K562 (cell line): ENCODE measurements at regions not wholly inside any gene's neighbourhood (a gene's known extent, or its start where the extent isn't known, plus 50 kb on each side); places are given as distances from the start of the nearest gene placed in this dataset.

Experiments
- ATAC-seq: fragments of 200-7000 bp; cut with Tn5 transposase; 3 replicates; pipeline ENCODE4 v1.9.1; 2020; ENCODE audit warnings: moderate library complexity
- BruUV-seq: library from RNA; stranded (reverse); fragments of 400-500 nt; replicated peaks from 2 replicates; lab custom pipeline; 2021; lab: Mats Ljungman, UMichigan
- CTCF ChIA-PET: fragments of 300-600 bp; formaldehyde crosslinking; extraction: SDS; loops from one replicate; lab custom pipeline; 2021; ENCODE audit warnings: low intra/inter-chr PET ratio; lab: Yijun Ruan, JAX
- POLR2A ChIA-PET: fragments of 300-600, 350-650 bp; sonication (Branson Sonifier 250); formaldehyde crosslinking; extraction: SDS; loops from one replicate; lab custom pipeline; 2021; ENCODE audit warnings: antibody characterized with exemption, inconsistent platforms; lab: Yijun Ruan, JAX
- DNase-seq, 4 experiments: peaks; one replicate each; pipeline versions ENCODE4 v3.0.0 to v3.0.0-alpha.2; 2011 to 2018; ENCODE audit warnings: low spot score in 3 of 4, mixed read lengths in 3 of 4; ENCODE audit errors: extremely low read depth in 1 of 4
- FAIRE-seq: peaks from 2 replicates; lab custom pipeline; 2011; peaks lifted over from hg19 to GRCh38; lab: Jason Lieb, UNC
- H2AFZ ChIP-seq: 2 replicates; pipeline ENCODE4 v1.6.0; 2011; ENCODE audit warnings: low read depth, low read length, control low read depth, inconsistent platforms
- H3K27ac ChIP-seq: fragments of 200-600 bp; 3 replicates; pipeline ENCODE4 v1.8.0; 2011; ENCODE audit warnings: low read depth, mild to moderate bottlenecking, control low read depth, inconsistent platforms, low read length, moderate library complexity, mixed read lengths; ENCODE audit errors: extremely low read depth
- H3K27me3 ChIP-seq, 2 experiments: fragments of 300-600 bp in 1 of 2; 2 replicates in 1 of 2; 3 replicates in 1 of 2; pipeline versions ENCODE4 v1.6.0 to v1.8.0; 2011; ENCODE audit warnings: inconsistent platforms in 2 of 2, low read length in 2 of 2, mild to moderate bottlenecking in 1 of 2, mixed read lengths in 1 of 2, moderate library complexity in 1 of 2; ENCODE audit not compliant: control insufficient read depth in 2 of 2, insufficient read depth in 2 of 2
- H3K36me3 ChIP-seq: fragments of 300-600 bp; 3 replicates; pipeline ENCODE4 v1.8.0; 2011; ENCODE audit warnings: mild to moderate bottlenecking, low read length, inconsistent platforms; ENCODE audit not compliant: control insufficient read depth, insufficient read depth
- H3K4me1 ChIP-seq, 2 experiments: fragments of 200-600 bp in 1 of 2; replicated peaks in 1 of 2; 2 replicates in 1 of 2; 3 replicates in 1 of 2; pipeline versions ENCODE4 v1.5.1 to v1.8.0; 2011; ENCODE audit warnings: inconsistent platforms in 2 of 2, low read length in 2 of 2, mild to moderate bottlenecking in 1 of 2, mixed read lengths in 1 of 2, moderate library complexity in 1 of 2; ENCODE audit not compliant: control insufficient read depth in 2 of 2, insufficient read depth in 2 of 2
- H3K4me2 ChIP-seq: 2 replicates; pipeline ENCODE4 v1.6.1; 2011; ENCODE audit warnings: low read length, control low read depth, inconsistent platforms, mixed read lengths; ENCODE audit not compliant: insufficient read depth
- H3K4me3 ChIP-seq: fragments of 200-600 bp; sonication (generic), shearing (Covaris generic); 2 replicates; pipeline ENCODE4 v1.5.1; 2016; ENCODE audit warnings: control low read depth, inconsistent platforms
- H3K79me2 ChIP-seq: fragments of 200-600 bp; 3 replicates; pipeline ENCODE4 v1.8.0; 2011; ENCODE audit warnings: low read length, inconsistent platforms; ENCODE audit not compliant: control insufficient read depth, insufficient read depth
- H3K9ac ChIP-seq, 2 experiments: 2 replicates each; pipeline versions ENCODE4 v1.6.0 to v1.6.1; 2011; ENCODE audit warnings: low read depth in 2 of 2, low read length in 2 of 2, control low read depth in 1 of 2, inconsistent platforms in 1 of 2, mild to moderate bottlenecking in 1 of 2, mixed read lengths in 1 of 2; ENCODE audit not compliant: insufficient read depth in 1 of 2
- H3K9me1 ChIP-seq: one replicate; pipeline ENCODE4 v1.6.0; 2011; ENCODE audit warnings: inconsistent platforms, mild to moderate bottlenecking, low read length, moderate library complexity; ENCODE audit not compliant: control insufficient read depth, insufficient read depth
- H3K9me3 ChIP-seq: replicated peaks from 2 replicates; pipeline ENCODE4 v1.5.1; 2011; ENCODE audit warnings: low read depth, low read length, inconsistent platforms; ENCODE audit not compliant: control insufficient read depth, insufficient read depth
- H4K20me1 ChIP-seq: replicated peaks from 2 replicates; pipeline ENCODE4 v1.6.1; 2011; ENCODE audit warnings: low read length, inconsistent platforms, mixed read lengths; ENCODE audit not compliant: control insufficient read depth, insufficient read depth
- CCAR2 ChIP-seq: fragments of 200-400 bp; formaldehyde crosslinking; IDR thresholded peaks from 2 replicates; pipeline ENCODE4 v1.6.1; 2017; ENCODE audit warnings: mild to moderate bottlenecking, low read depth, low read length
- CSDE1 ChIP-seq, 2 experiments: fragments of 450-650 bp; IDR thresholded peaks; 2 replicates each; pipeline ENCODE4 v1.6.1; 2016; ENCODE audit warnings: mild to moderate bottlenecking in 1 of 2
- ETV1 ChIP-seq: fragments of 450-650 bp; conservative IDR thresholded peaks from 2 replicates; pipeline ENCODE4 v1.6.1; 2016; ENCODE audit warnings: missing genetic modification characterization, control low read depth, low read depth, missing compliant biosample characterization
- FIP1L1 ChIP-seq: fragments of 200-400 bp; formaldehyde crosslinking; IDR thresholded peaks from 2 replicates; pipeline ENCODE4 v1.6.1; 2018; ENCODE audit warnings: mild to moderate bottlenecking, low read depth, low read length; ENCODE audit not compliant: poor library complexity, severe bottlenecking
- MITF ChIP-seq: IDR thresholded peaks from 2 replicates; pipeline ENCODE4 v1.6.1; 2014; ENCODE audit warnings: antibody characterized with exemption
- NFIX ChIP-seq: fragments of 250-450 bp; sonication (Bioruptor Pico); IDR thresholded peaks from 2 replicates; pipeline ENCODE4 v1.4.0; 2020; ENCODE audit warnings: low read depth, mild to moderate bottlenecking, moderate library complexity
- PML ChIP-seq: IDR thresholded peaks from 2 replicates; pipeline ENCODE4 v1.6.1; 2012; ENCODE audit warnings: low read length, inconsistent platforms
- XRCC5 ChIP-seq: fragments of 200-400 bp; formaldehyde crosslinking; IDR thresholded peaks from 2 replicates; pipeline ENCODE4 v1.6.1; 2017; ENCODE audit warnings: low read depth, mild to moderate bottlenecking, low read length
- ZNF232 ChIP-seq: sonication (generic); formaldehyde crosslinking; IDR thresholded peaks from 2 replicates; pipeline ENCODE4 v1.8.0; 2022; ENCODE audit warnings: mild to moderate bottlenecking, missing genetic modification reagents
- ZNF609 ChIP-seq: sonication (generic); formaldehyde crosslinking; IDR thresholded peaks from 2 replicates; pipeline ENCODE4 v1.8.1; 2023; ENCODE audit warnings: missing genetic modification reagents, mild to moderate bottlenecking, borderline replicate concordance
- ZNF77 ChIP-seq: fragments of 250-450 bp; sonication (Bioruptor Pico); IDR thresholded peaks from 2 replicates; pipeline ENCODE4 v1.5.0; 2020
- WGBS: fragments of 100-300 bp; shearing (Covaris generic); methylation state at CpG from one replicate; pipeline ENCODE4 v1.1.6; 2016; ENCODE audit warnings: low coverage, mixed read lengths; ENCODE audit not compliant: insufficient coverage; ENCODE audit errors: missing lambda C conversion rate; 5-methylcytosine and 5-hydroxymethylcytosine counted together
- in situ Hi-C: fragments of 300-500 bp; cut with MboI; formaldehyde crosslinking; loops from 4 replicates; pipeline ENCODE4 v1.15.0; 2018; ENCODE audit warnings: inconsistent platforms, mixed read lengths
- intact Hi-C: fragments of 100-400 bp; cut with micrococcal nuclease; formaldehyde crosslinking; loops from 2 replicates; pipeline ENCODE4 v1.14.2; 2022
- TF ChIP-seq, protein P1 (sequence below): IDR thresholded peaks from 3 replicates; pipeline ENCODE4 v1.6.1; 2011; ENCODE audit warnings: borderline replicate concordance, mild to moderate bottlenecking; ENCODE audit not compliant: insufficient read length, insufficient read depth
- TF ChIP-seq, protein P2 (sequence below): sonication (generic); formaldehyde crosslinking; IDR thresholded peaks from 2 replicates; pipeline ENCODE4 v1.8.1; 2022; ENCODE audit warnings: missing genetic modification reagents

DNA sequence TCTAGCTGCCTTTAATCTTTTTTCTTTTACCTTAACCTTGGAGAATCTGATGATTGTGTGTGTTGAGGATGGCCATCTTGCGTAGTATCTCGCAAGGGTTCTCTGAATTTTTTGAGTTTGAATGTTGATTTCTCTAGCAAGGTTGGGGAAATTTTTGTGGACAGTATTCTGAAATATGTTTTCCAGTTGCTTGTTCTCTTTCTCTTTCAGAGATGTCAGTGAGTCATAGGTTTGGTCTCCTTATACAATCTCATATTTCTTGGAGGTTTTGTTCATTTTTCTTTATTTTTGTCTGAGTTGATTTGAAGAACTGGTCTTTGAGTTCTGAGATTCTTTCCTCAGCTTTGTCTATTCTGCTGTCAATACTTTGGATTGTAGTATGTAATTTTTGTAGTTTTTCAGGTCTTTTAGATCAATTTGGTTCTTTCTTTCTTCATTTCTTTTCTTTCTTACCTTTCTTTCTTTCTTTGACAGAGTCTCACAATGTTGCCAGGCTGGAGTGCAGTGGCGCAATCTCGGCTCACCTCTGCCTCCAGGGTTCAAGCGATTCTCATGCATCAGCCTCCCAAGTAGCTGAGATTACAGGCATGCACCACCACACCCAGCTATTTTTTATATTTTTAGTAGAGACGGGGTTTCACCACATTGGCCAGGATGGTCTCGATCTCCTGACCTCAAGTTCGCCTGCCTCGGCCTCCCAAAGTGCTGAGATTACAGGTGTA is 366.4 kb upstream of the RASGRP1 start:
- WGBS: 2% methylated on average over 9 of the region's 9 CpGs
- intact Hi-C loops: no loop called here
- ChIA-PET POLR2A (no interaction called here), CTCF (no interaction called here)
- DNase-seq (no peak), ATAC-seq (no peak), FAIRE-seq (no peak)
- TF ChIP-seq PML: no peak
- no peak for TF ChIP-seq MITF
- no peak for TF ChIP-seq ZNF77 (CRISPR knock-in tag)
- TF ChIP-seq CSDE1 (IDR thresholded peaks at IDR 0.05): no peak
- TF ChIP-seq ZNF232 (CRISPR knock-in tag): no peak
- no peak for TF ChIP-seq CCAR2
- no peak for TF ChIP-seq XRCC5
- TF ChIP-seq, protein P1, sequence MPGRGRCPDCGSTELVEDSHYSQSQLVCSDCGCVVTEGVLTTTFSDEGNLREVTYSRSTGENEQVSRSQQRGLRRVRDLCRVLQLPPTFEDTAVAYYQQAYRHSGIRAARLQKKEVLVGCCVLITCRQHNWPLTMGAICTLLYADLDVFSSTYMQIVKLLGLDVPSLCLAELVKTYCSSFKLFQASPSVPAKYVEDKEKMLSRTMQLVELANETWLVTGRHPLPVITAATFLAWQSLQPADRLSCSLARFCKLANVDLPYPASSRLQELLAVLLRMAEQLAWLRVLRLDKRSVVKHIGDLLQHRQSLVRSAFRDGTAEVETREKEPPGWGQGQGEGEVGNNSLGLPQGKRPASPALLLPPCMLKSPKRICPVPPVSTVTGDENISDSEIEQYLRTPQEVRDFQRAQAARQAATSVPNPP: no peak
- no peak for TF ChIP-seq ETV1
- no peak for TF ChIP-seq FIP1L1
- no peak for TF ChIP-seq NFIX
- TF ChIP-seq, protein P2, sequence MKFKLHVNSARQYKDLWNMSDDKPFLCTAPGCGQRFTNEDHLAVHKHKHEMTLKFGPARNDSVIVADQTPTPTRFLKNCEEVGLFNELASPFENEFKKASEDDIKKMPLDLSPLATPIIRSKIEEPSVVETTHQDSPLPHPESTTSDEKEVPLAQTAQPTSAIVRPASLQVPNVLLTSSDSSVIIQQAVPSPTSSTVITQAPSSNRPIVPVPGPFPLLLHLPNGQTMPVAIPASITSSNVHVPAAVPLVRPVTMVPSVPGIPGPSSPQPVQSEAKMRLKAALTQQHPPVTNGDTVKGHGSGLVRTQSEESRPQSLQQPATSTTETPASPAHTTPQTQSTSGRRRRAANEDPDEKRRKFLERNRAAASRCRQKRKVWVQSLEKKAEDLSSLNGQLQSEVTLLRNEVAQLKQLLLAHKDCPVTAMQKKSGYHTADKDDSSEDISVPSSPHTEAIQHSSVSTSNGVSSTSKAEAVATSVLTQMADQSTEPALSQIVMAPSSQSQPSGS: no peak
- TF ChIP-seq ZNF609: no peak
- Histone ChIP-seq H3K27ac (no peak overlapping the region), H3K4me3 (no peak overlapping the region), H3K9me1 (no peaks in the 10 kb centered on the region), H3K4me1 (no peaks in the 10 kb centered on the region), H3K36me3 (no peaks in the 10 kb centered on the region), H2AFZ (no peak overlapping the region), H3K79me2 (no peaks in the 10 kb centered on the region), H3K9ac (no peak overlapping the region), H3K4me2 (no peak overlapping the region), H4K20me1 (no peaks in the 10 kb centered on the region), H3K9me3 (no peaks in the 10 kb centered on the region), H3K27me3 (no peaks in the 10 kb centered on the region; a peak in 1 of 5 replicates)
- BruUV-seq: no TSS peak
- in situ Hi-C loops: no loop called here
